ENCODE measurements at regions not wholly inside any gene's neighbourhood (a gene's known extent, or its start where the extent isn't known, plus 50 kb on each side); places are given as distances from the start of the nearest gene placed in this dataset.

- Histone ChIP-seq H3K4me1 (ENCODE audit: low read depth) (no peaks in the 10 kb centered on the region), H3K36me3 (no peaks in the 10 kb centered on the region), H3K27me3 (no peaks in the 10 kb centered on the region), H3K27ac (no peak overlapping the region), H3K9me3 (ENCODE audit: low read depth) (no peaks in the 10 kb centered on the region), H3K4me3 (no peak overlapping the region)
- TF ChIP-seq CTCF (IDR thresholded peaks at IDR 0.05; ENCODE audit: low read depth, low read length) = no peak
- no peak for DNase-seq (ENCODE audit: low read depth in 1 of 2, low spot score in 1 of 2)
These were observed 156.6 kb upstream of the CNTNAP2 start for GRCh38 chr7:145959981-145960380.

- no peak for TF ChIP-seq CTCF (IDR thresholded peaks at IDR 0.05; ENCODE audit: low read depth, low read length)
- Histone ChIP-seq H3K27ac (no peak overlapping the region), H3K36me3 (no peaks in the 10 kb centered on the region), H3K4me1 (ENCODE audit: low read depth) (no peaks in the 10 kb centered on the region), H3K27me3 (no peaks in the 10 kb centered on the region), H3K4me3 (no peak overlapping the region), H3K9me3 (ENCODE audit: low read depth) (no peaks in the 10 kb centered on the region)
- DNase-seq (ENCODE audit: low read depth in 1 of 2, low spot score in 1 of 2) = peak in 1 of 2 donors; percentile 23
These were observed 159.3 kb upstream of the CNTNAP2 start for GRCh38 chr7:145957160-145957890.

- Histone ChIP-seq H3K9me3 (ENCODE audit: low read depth) (no peaks in the 10 kb centered on the region), H3K27ac (no peak overlapping the region), H3K27me3 (no peaks in the 10 kb centered on the region), H3K4me1 (ENCODE audit: low read depth) (no peaks in the 10 kb centered on the region), H3K36me3 (no peaks in the 10 kb centered on the region), H3K4me3 (no peak overlapping the region)
- no peak for DNase-seq (ENCODE audit: low read depth in 1 of 2, low spot score in 1 of 2)
- no peak for TF ChIP-seq CTCF (IDR thresholded peaks at IDR 0.05; ENCODE audit: low read depth, low read length)
These were observed 165.0 kb upstream of the CNTNAP2 start for GRCh38 chr7:145951566-145951965.

- H3K36me3 ChIP-seq = no peaks in the 10 kb centered on the region
- H3K27ac ChIP-seq = no peak overlapping the region
- no peak for TF ChIP-seq CTCF (IDR thresholded peaks at IDR 0.05; ENCODE audit: low read depth, low read length)
- H3K27me3 ChIP-seq = no peaks in the 10 kb centered on the region
- no peaks in the 10 kb centered on the region for H3K4me1 ChIP-seq (ENCODE audit: low read depth)
- no peak overlapping the region for H3K4me3 ChIP-seq
- no peak for DNase-seq (ENCODE audit: low read depth in 1 of 2, low spot score in 1 of 2)
- H3K9me3 ChIP-seq (ENCODE audit: low read depth) = no peaks in the 10 kb centered on the region
These were observed 187.7 kb upstream of the CNTNAP2 start for GRCh38 chr7:145928937-145929336.

GRCh38 chr7:145919712-145920111 is 196.9 kb upstream of the CNTNAP2 start:
- Histone ChIP-seq H3K36me3 (no peaks in the 10 kb centered on the region), H3K9me3 (ENCODE audit: low read depth) (no peaks in the 10 kb centered on the region), H3K4me3 (no peak overlapping the region), H3K27ac (no peak overlapping the region), H3K4me1 (ENCODE audit: low read depth) (no peaks in the 10 kb centered on the region), H3K27me3 (no peaks in the 10 kb centered on the region)
- no peak for TF ChIP-seq CTCF (IDR thresholded peaks at IDR 0.05; ENCODE audit: low read depth, low read length)
- no peak for DNase-seq (ENCODE audit: low read depth in 1 of 2, low spot score in 1 of 2)
